HG03571 (cell line): ENCODE measurements at regions not wholly inside any gene's neighbourhood (a gene's known extent, or its start where the extent isn't known, plus 50 kb on each side); places are given as distances from the start of the nearest gene placed in this dataset.
"Not testable (repeated sequence)": the region's sequence is repeated elsewhere in the genome, so short reads cannot be mapped to it uniquely, and the experiment has no call there.

Experiments
- ATAC-seq: cut with Tn5 transposase; IDR thresholded peaks from one replicate; pipeline ENCODE4 v1.9.1; 2021; ENCODE audit not compliant: unreplicated experiment

DNA sequence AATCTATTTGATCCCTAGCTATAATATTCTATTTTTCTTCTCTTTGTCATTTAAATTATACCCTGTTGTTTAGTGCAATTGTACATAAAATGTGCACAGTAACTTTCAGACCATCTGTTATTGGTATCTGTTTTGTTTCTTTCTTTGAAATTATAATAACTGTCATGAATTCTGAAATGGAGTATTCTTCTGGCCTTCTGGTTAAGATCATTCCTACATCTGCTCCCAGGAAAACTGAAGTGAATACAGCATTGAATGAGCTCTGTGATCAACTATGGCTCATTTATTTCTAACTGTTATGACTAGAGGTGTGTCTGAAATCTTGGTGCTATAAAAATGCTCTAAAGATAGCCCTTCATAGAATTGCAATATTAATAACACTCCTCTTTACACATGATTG, 788.4 kb upstream of the TMEFF2 start:
- no peak for ATAC-seq

GRCh38 chr2:192978395-192978794, 783.7 kb upstream of the TMEFF2 start:
- no peak for ATAC-seq

DNA sequence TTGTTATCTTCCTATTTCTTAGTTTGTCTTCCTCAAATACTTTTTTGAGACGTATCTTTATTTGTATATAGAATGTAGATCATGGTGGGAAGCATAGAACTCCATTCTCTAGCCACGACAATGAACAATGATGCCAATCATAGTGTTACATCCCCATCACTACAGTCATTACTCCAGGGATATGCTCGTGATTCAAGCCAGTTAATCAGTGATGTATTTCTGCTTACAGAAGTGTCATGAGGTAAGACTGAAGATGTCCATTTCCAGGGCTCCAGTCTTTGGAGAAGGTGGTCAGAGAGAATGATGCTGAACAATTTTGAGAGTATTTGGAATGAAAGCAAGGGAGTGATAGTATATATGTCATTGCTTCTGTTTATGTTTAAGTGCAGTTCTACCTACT, 777.2 kb upstream of the TMEFF2 start:
- ATAC-seq = no peak

DNA sequence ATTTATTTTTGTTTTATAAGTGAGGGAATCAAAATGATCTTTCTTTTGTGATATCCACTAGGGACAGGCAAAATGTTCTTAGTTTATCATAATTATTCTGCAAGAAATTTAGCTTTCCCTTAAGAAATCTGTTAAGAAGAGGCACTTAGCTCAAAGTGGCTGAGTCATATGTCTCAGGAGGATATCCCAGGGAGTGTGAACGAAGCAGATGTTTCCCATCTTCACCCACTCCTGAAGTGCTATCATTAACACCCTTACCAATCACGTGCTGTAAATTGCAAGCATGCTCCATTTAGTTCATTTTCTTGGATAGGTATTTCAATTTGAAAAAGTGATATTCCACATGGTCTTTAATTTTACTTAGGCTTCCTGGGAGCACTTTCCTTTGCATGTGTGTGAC, 774.3 kb upstream of the TMEFF2 start:
- ATAC-seq = no peak

GRCh38 chr2:192960945-192961344, 766.2 kb upstream of the TMEFF2 start:
- ATAC-seq = no peak

GRCh38 chr2:192958615-192959014, 763.9 kb upstream of the TMEFF2 start:
- ATAC-seq = not testable (repeated sequence)

- no peak for ATAC-seq
Observed at GRCh38 chr2:192957425-192957824, 762.7 kb upstream of the TMEFF2 start.

DNA sequence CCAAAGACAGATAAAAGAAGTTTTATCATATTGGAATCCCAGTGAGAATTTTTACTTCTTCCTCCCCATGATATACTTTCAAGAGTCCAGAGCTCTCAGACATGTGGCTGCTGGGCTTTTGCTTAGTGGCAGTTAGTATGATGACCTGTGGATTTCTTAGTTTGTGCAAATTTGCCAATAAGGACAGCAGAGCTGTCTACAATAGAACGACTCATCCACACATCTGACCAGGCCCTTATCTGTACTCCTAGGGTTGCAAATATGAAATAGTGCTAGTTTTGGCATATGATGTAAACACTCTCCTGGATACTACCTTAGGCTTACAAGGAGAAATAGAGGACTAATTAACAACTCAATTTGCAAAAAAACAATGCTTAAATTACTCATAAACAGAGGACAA, 758.4 kb upstream of the TMEFF2 start:
- ATAC-seq = no peak

DNA sequence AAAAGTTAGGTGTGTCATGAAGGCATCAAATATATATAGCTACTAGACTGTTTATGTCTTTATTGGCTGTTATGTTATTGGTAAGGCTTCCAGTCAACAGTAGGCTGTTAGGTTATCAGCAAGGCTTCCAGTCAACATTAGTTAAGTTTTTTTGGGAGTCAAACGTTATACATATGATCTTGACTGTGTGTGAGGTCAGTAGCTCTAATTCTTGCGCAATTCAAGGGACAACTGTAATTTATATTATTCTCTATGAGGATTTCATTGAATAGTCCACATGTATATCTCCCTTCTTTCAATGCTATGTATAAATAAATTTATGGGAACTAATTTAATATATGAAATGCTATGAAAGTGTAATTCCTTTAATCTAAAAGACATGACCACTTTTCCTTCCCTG, 757.5 kb upstream of the TMEFF2 start:
- no peak for ATAC-seq

GRCh38 chr2:192948316-192948715, 753.6 kb upstream of the TMEFF2 start:
- no peak for ATAC-seq

GRCh38 chr2:192947352-192947751, 752.6 kb upstream of the TMEFF2 start:
- no peak for ATAC-seq

- ATAC-seq = no peak
Observed at GRCh38 chr2:192940767-192941166, 746.0 kb upstream of the TMEFF2 start.

DNA sequence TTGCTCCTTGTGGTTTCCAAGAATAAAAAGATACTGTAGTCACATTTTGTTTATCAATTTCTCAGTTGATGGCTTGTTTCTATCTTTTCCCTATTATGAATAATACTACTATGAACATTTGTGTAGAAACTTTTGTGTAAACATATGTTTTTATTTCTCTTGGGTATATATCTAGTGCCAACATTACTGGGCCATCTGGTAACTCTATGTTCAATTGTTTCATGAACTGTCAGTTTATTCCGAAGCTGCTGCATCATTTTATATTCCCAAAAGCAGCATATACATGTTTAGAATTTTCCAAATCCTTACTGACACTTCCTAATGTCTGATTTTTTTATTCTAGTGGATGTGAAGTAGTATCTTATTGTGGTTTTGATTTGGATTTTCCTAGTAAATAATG, 737.6 kb upstream of the TMEFF2 start:
- no peak for ATAC-seq

DNA sequence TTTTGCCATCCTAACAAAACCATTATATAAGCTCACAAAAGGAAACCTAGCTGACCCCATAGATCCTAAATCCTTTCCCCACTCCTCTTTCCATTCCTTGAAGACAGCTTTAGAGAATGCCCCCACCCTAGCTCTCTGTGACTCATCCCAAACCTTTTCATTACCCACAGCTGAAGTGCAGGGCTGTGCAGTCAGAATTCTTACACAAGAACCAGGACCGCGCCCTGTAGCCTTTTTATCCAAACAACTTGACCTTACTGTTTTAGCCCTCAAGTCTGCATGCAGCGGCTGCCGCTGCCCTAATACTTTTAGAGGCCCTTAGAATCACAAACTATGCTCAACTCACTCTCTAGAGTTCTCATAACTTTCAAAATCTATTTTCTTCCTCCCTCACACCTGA, 726.9 kb upstream of the TMEFF2 start:
- ATAC-seq = not testable (repeated sequence)

GRCh38 chr2:192901446-192901845, 706.7 kb upstream of the TMEFF2 start:
- ATAC-seq = no peak

DNA sequence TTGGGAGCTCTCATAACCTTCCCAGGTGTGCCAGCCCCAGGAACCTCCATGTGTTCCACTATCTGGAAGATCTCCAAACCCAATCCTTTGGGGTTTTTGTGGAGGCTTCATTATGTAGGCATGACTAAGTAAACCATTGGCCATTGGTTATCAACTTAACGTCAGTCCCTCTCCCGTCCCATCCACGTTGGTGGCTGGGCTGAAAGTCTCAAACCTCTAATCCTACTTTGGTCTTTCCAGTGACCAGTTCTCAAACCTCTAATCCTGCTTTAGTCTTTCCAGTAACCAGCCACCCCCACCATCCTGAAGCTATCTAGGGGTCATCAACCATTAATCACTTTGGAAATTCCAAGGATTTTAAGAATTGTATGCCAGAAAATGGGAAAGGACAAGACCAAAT, 704.7 kb upstream of the TMEFF2 start:
- ATAC-seq = no peak

DNA sequence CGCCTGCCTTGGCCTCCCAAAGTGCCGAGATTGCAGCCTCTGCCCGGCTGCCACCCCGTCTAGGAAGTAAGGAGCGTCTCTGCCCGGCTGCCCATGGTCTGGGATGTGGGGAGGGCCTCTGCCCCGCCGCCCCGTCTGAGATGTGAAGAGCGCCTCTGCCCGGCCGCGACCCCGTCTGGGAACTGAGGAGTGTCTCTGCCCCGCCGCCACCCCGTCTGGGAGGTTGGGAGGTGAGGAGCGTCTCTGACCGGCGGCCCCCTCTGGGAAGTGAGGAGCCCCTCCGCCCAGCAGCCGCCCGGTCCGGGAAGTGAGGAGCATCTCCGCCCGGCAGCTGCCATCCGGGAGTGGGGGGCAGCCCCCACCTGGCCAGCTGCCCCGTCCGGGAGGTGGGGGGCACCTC, 699.2 kb upstream of the TMEFF2 start:
- not testable (repeated sequence) for ATAC-seq

GRCh38 chr2:192888109-192888508, 693.4 kb upstream of the TMEFF2 start:
- ATAC-seq = no peak

DNA sequence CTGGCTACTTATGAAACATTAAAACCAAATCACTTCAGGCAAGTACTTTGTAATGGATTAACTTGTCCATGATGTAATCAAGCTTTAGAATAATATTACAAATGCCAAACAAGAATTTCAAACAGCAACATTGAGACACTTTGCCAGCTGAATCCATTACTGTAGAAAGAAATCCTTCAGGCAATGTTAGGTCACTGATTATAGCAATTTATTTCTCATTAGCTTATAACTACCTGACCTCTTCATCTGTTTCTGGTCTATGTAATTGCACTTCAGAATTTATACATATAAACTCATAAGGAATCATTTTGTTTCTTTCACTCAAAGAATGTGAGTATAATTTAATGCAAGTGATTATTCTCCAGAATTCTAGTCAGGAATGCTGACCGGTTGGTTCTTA, 692.6 kb upstream of the TMEFF2 start:
- ATAC-seq = no peak

- ATAC-seq = no peak
Observed at GRCh38 chr2:192886636-192887035, 691.9 kb upstream of the TMEFF2 start.

GRCh38 chr2:192885569-192886160, 690.9 kb upstream of the TMEFF2 start:
- ATAC-seq = no peak

DNA sequence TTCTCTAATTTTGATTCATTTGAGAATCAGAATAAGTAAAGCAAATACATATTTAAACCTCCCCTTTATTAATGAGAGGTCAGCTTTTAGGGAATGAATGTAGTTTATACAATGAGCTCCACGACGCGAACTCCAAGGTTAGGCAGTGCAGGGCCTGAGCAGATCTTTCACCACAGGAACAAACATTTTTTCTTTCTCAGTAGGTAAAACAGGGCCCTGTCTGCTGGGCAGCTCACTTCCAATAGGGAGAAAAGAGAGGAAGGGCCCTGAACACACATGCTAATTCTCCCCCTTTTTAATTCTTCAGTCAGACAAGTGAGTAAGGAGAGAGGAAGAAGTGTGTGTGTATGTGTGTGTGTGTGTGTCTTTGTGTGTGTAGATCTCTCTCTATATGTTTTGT, 682.4 kb upstream of the TMEFF2 start:
- ATAC-seq = no peak

- no peak for ATAC-seq
Observed at GRCh38 chr2:192876698-192877097, 682.0 kb upstream of the TMEFF2 start.

- ATAC-seq = no peak
Observed at GRCh38 chr2:192854706-192855105, 660.0 kb upstream of the TMEFF2 start.
